H9 (cell line): ENCODE measurements at regions not wholly inside any gene's neighbourhood (a gene's known extent, or its start where the extent isn't known, plus 50 kb on each side); places are given as distances from the start of the nearest gene placed in this dataset.

Source experiments
- DNase-seq: peaks from one replicate; pipeline ENCODE4 v3.0.0-alpha.2; 2017
- H2AFZ ChIP-seq: one replicate; pipeline ENCODE4 v1.6.1; 2013; ENCODE audit warnings: mild to moderate bottlenecking, low read length, control low read depth, moderate library complexity
- H2AK5ac ChIP-seq: 2 replicates; pipeline ENCODE4 v1.6.1; 2013; ENCODE audit warnings: low read length, control low read depth, mixed read lengths; ENCODE audit not compliant: insufficient read length
- H2BK120ac ChIP-seq: one replicate; pipeline ENCODE4 v1.6.1; 2013; ENCODE audit warnings: low read depth, mild to moderate bottlenecking, low read length, control low read depth, inconsistent platforms; ENCODE audit not compliant: poor library complexity, severe bottlenecking
- H2BK12ac ChIP-seq: 2 replicates; pipeline ENCODE4 v1.6.1; 2013; ENCODE audit warnings: low read length, control low read depth, mixed read lengths, low read depth; ENCODE audit not compliant: insufficient read length
- H2BK15ac ChIP-seq: 2 replicates; pipeline ENCODE4 v1.6.1; 2013; ENCODE audit warnings: low read depth, low read length, control low read depth
- H2BK20ac ChIP-seq: one replicate; pipeline ENCODE4 v1.6.1; 2013; ENCODE audit warnings: low read depth, mild to moderate bottlenecking, low read length, control low read depth, inconsistent platforms; ENCODE audit not compliant: poor library complexity, severe bottlenecking
- H2BK5ac ChIP-seq: 2 replicates; pipeline ENCODE4 v1.6.1; 2013; ENCODE audit warnings: low read length, control low read depth, mixed read lengths; ENCODE audit not compliant: insufficient read length
- H3K14ac ChIP-seq: 2 replicates; pipeline ENCODE4 v1.6.1; 2013; ENCODE audit warnings: low read length, control low read depth; ENCODE audit not compliant: insufficient read depth
- H3K18ac ChIP-seq: 2 replicates; pipeline ENCODE4 v1.6.1; 2013; ENCODE audit warnings: low read depth, mild to moderate bottlenecking, mixed read lengths, low read length, control low read depth; ENCODE audit not compliant: insufficient read length
- H3K23ac ChIP-seq: 2 replicates; pipeline ENCODE4 v1.6.1; 2013; ENCODE audit warnings: low read length, control low read depth, mixed read lengths, low read depth; ENCODE audit not compliant: insufficient read length
- H3K23me2 ChIP-seq: 2 replicates; pipeline ENCODE4 v1.6.1; 2013; ENCODE audit warnings: low read depth, mild to moderate bottlenecking, mixed read lengths, low read length, control low read depth; ENCODE audit not compliant: insufficient read length, poor library complexity, severe bottlenecking
- H3K27ac ChIP-seq: 2 replicates; pipeline ENCODE4 v1.5.1; 2013; ENCODE audit warnings: low read length, control low read depth, mixed read lengths, low read depth; ENCODE audit not compliant: insufficient read length
- H3K27me3 ChIP-seq: 2 replicates; pipeline ENCODE4 v1.6.1; 2013; ENCODE audit warnings: low read length, control low read depth, inconsistent platforms; ENCODE audit not compliant: insufficient read depth
- H3K4ac ChIP-seq: 2 replicates; pipeline ENCODE4 v1.6.1; 2013; ENCODE audit warnings: low read depth, mild to moderate bottlenecking, control low read depth, inconsistent platforms, low read length, moderate library complexity
- H3K4me1 ChIP-seq: 2 replicates; pipeline ENCODE4 v1.6.1; 2013; ENCODE audit warnings: low read length, control low read depth, inconsistent platforms; ENCODE audit not compliant: insufficient read depth
- H3K4me2 ChIP-seq: 2 replicates; pipeline ENCODE4 v1.6.1; 2013; ENCODE audit warnings: low read length, control low read depth, mixed read lengths; ENCODE audit not compliant: insufficient read length, insufficient read depth
- H3K56ac ChIP-seq: 2 replicates; pipeline ENCODE4 v1.6.1; 2013; ENCODE audit warnings: low read depth, mild to moderate bottlenecking, mixed read lengths, low read length, control low read depth; ENCODE audit not compliant: insufficient read length
- H3K79me1 ChIP-seq: 2 replicates; pipeline ENCODE4 v1.6.1; 2013; ENCODE audit warnings: low read depth, mild to moderate bottlenecking, moderate library complexity, low read length, control low read depth, inconsistent platforms; ENCODE audit not compliant: insufficient read depth, poor library complexity, severe bottlenecking
- H3K79me2 ChIP-seq: 2 replicates; pipeline ENCODE4 v1.6.1; 2013; ENCODE audit warnings: low read length, control low read depth, inconsistent platforms; ENCODE audit not compliant: insufficient read depth
- H3K9ac ChIP-seq: 2 replicates; pipeline ENCODE4 v1.6.1; 2013; ENCODE audit warnings: low read length, control low read depth, mixed read lengths; ENCODE audit not compliant: insufficient read length; ENCODE audit errors: extremely low read depth
- H3K9me3 ChIP-seq: one replicate; pipeline ENCODE4 v1.6.1; 2013; ENCODE audit warnings: low read depth, low read length, inconsistent platforms; ENCODE audit not compliant: control insufficient read depth
- H3T11ph ChIP-seq: one replicate; pipeline ENCODE4 v1.6.1; 2013; ENCODE audit warnings: mild to moderate bottlenecking, low read length, control low read depth, inconsistent platforms
- H4K20me1 ChIP-seq: one replicate; pipeline ENCODE4 v1.6.1; 2013; ENCODE audit not compliant: control insufficient read depth, insufficient read length, insufficient read depth
- H4K5ac ChIP-seq: 2 replicates; pipeline ENCODE4 v1.6.1; 2013; ENCODE audit warnings: low read depth, mild to moderate bottlenecking, mixed read lengths, low read length, control low read depth; ENCODE audit not compliant: insufficient read length
- H4K8ac ChIP-seq: replicated peaks from 2 replicates; pipeline ENCODE4 v1.6.1; 2013; ENCODE audit warnings: low read length, control low read depth, mixed read lengths, low read depth; ENCODE audit not compliant: insufficient read length
- H4K91ac ChIP-seq: 2 replicates; pipeline ENCODE4 v1.6.1; 2013; ENCODE audit warnings: low read depth, mild to moderate bottlenecking, moderate library complexity, mixed read lengths, low read length, control low read depth; ENCODE audit not compliant: insufficient read length
- H3K27ac Mint-ChIP-seq, 3 experiments: 2 replicates in 2 of 3; 3 replicates in 1 of 3; pipeline ENCODE4 v1.8.0; 2020 to 2021; ENCODE audit warnings: mixed read lengths in 3 of 3, mild to moderate bottlenecking in 1 of 3, moderate library complexity in 1 of 3
- H3K27me3 Mint-ChIP-seq: 2 replicates; pipeline ENCODE4 v1.8.0; 2021; ENCODE audit warnings: low read depth, mild to moderate bottlenecking, moderate library complexity, mixed read lengths
- H3K36me3 Mint-ChIP-seq, 3 experiments: 2 replicates in 2 of 3; 3 replicates in 1 of 3; pipeline ENCODE4 v1.8.0; 2020 to 2021; ENCODE audit warnings: low read depth in 3 of 3, mixed read lengths in 3 of 3; ENCODE audit not compliant: insufficient read depth in 1 of 3
- H3K4me1 Mint-ChIP-seq, 2 experiments: 2 replicates each; pipeline ENCODE4 v1.8.0; 2020; ENCODE audit warnings: mixed read lengths in 2 of 2
- H3K4me3 Mint-ChIP-seq, 2 experiments: 2 replicates in 1 of 2; 3 replicates in 1 of 2; pipeline ENCODE4 v1.8.0; 2020 to 2021; ENCODE audit warnings: mild to moderate bottlenecking in 2 of 2, mixed read lengths in 2 of 2, moderate library complexity in 1 of 2
- H3K9me3 Mint-ChIP-seq, 2 experiments: 2 replicates in 1 of 2; 3 replicates in 1 of 2; pipeline ENCODE4 v1.8.0; 2020; ENCODE audit warnings: mild to moderate bottlenecking in 2 of 2, mixed read lengths in 2 of 2, moderate library complexity in 1 of 2
- CTCF ChIP-seq: fragments of 200-600 bp; sonication (generic); conservative IDR thresholded peaks from 3 replicates; pipeline ENCODE4 v1.8.0; 2021; ENCODE audit warnings: antibody characterized with exemption, mild to moderate bottlenecking
- WGBS: extraction: QIAGEN DNeasy Blood & Tissue Kit; methylation state at CpG from one replicate; pipeline ENCODE4 v1.1.7; 2013; ENCODE audit warnings: missing lambda C conversion rate, low lambda C conversion rate, mixed read lengths; ENCODE audit not compliant: insufficient read length; ENCODE audit errors: extremely low coverage; 5-methylcytosine and 5-hydroxymethylcytosine counted together

DNA sequence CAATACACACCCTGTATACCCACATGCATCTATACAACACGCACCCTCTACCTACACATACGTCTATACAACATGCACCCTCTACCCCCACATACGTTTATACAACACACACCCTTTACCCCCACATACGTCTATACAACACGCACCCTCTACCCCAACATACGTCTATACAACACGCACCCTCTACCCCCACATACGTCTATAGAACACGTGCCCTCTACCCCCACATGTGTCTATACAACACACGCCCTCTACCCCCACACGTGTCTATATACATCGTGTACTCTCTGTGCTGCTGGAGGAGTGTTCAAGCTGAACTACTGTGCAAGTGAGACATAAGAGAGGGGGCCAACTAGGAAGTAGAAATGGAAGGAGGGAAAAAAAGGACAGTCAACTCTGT, 621.7 kb upstream of the HS6ST1 start:
- no peak overlapping the region for H2BK120ac ChIP-seq
- H3K9me3 Mint-ChIP-seq, result peaks cover 3 to 4% of the 10 kb centered on the region in 2 experiments; a peak in 3 of 5 replicates
- H2BK12ac ChIP-seq, result no peak overlapping the region
- no peak overlapping the region for H2BK5ac ChIP-seq
- H3K4ac ChIP-seq, result no peak overlapping the region
- H3K4me2 ChIP-seq, result no peak overlapping the region
- no peak overlapping the region for H3K9ac ChIP-seq
- H3K4me3 Mint-ChIP-seq, result no peak overlapping the region
- H3K9me3 ChIP-seq, result no peaks in the 10 kb centered on the region
- no peaks in the 10 kb centered on the region for H3K79me1 ChIP-seq
- no peak overlapping the region for H4K5ac ChIP-seq
- H3K27ac Mint-ChIP-seq, result no peak overlapping the region
- H2BK20ac ChIP-seq, result no peak overlapping the region
- no peak overlapping the region for H3K23ac ChIP-seq
- no peak overlapping the region for H2BK15ac ChIP-seq
- no peaks in the 10 kb centered on the region for H3K36me3 Mint-ChIP-seq
- H2AFZ ChIP-seq, result no peak overlapping the region
- H3K4me1 Mint-ChIP-seq, result no peaks in the 10 kb centered on the region
- H3K27me3 ChIP-seq, result no peaks in the 10 kb centered on the region
- H4K8ac ChIP-seq, result no peak overlapping the region
- DNase-seq, result no peak
- TF ChIP-seq CTCF, result no peak
- no peak overlapping the region for H3K56ac ChIP-seq
- no peak overlapping the region for H2AK5ac ChIP-seq
- no peak overlapping the region for H3K27ac ChIP-seq
- H3K23me2 ChIP-seq, result no peaks in the 10 kb centered on the region
- WGBS, result over 99% methylated on average over 9 of the region's 12 CpGs
- H4K91ac ChIP-seq, result no peak overlapping the region
- no peaks in the 10 kb centered on the region for H3K4me1 ChIP-seq
- H4K20me1 ChIP-seq, result peaks cover 3% of the 10 kb centered on the region
- no peaks in the 10 kb centered on the region for H3K79me2 ChIP-seq
- H3K18ac ChIP-seq, result no peak overlapping the region
- no peak overlapping the region; the same call in 1 of the 2 replicates for H3K14ac ChIP-seq
- no peak overlapping the region for H3T11ph ChIP-seq
- no peaks in the 10 kb centered on the region; the same call in 1 of the 2 replicates for H3K27me3 Mint-ChIP-seq
